Ovary (tissue), 7 donors: ENCODE measurements at regions not wholly inside any gene's neighbourhood (a gene's known extent, or its start where the extent isn't known, plus 50 kb on each side); places are given as distances from the start of the nearest gene placed in this dataset.

ENCODE experiments used
- DNase-seq, 5 donors: peaks; one replicate each; pipeline ENCODE4 v3.0.0-alpha.2; 2019 to 2020
- H3K27ac ChIP-seq, 2 donors: fragments of 200-600 bp; one replicate each; pipeline versions ENCODE4 v1.5.1 to v1.8.0; 2019 to 2022
- H3K27me3 ChIP-seq: fragments of 200-600 bp; one replicate; pipeline ENCODE4 v1.8.0; 2022
- H3K36me3 ChIP-seq: fragments of 200-600 bp; sonication (generic); one replicate; pipeline ENCODE4 v1.5.1; 2019
- H3K4me1 ChIP-seq: one replicate; pipeline ENCODE4 v1.8.1; 2013; ENCODE audit warnings: mild to moderate bottlenecking, moderate library complexity; ENCODE audit not compliant: insufficient read depth
- H3K4me3 ChIP-seq: fragments of 200-600 bp; sonication (generic); one replicate; pipeline ENCODE4 v1.5.1; 2017
- H3K9me3 ChIP-seq, 2 donors: fragments of 200-600 bp in 1 of 2; sonication (generic) in 1 of 2; one replicate each; pipeline versions ENCODE4 v1.5.1 to v1.8.1; 2013 to 2019; ENCODE audit warnings: mild to moderate bottlenecking in 1 of 2, moderate library complexity in 1 of 2
- CTCF ChIP-seq, 3 donors: fragments of 450-650 bp in 2 of 3; fragments of 200-600 bp in 1 of 3; IDR thresholded peaks; one replicate each; pipeline versions ENCODE4 v1.5.1 to v1.8.0; 2016 to 2022; ENCODE audit warnings: antibody characterized with exemption in 3 of 3, mild to moderate bottlenecking in 1 of 3
- EP300 ChIP-seq: sonication (generic); formaldehyde crosslinking; IDR thresholded peaks from one replicate; pipeline ENCODE4 v1.6.1; 2017; ENCODE audit warnings: antibody characterized with exemption
- POLR2A ChIP-seq: fragments of 450-650 bp; IDR thresholded peaks from one replicate; pipeline ENCODE4 v1.6.1; 2017; ENCODE audit warnings: antibody characterized with exemption, mild to moderate bottlenecking, moderate library complexity
- WGBS, 3 donors: extraction: QIAGEN DNeasy Blood & Tissue Kit in 1 of 3; methylation state at CpG; one replicate each; pipeline versions ENCODE4 v1.1.5 to v1.1.7; 2013 to 2017; 5-methylcytosine and 5-hydroxymethylcytosine counted together
- intact Hi-C, 4 donors: fragments of 100-400 bp; cut with DNase I; formaldehyde crosslinking; loops; one replicate each; pipeline versions ENCODE4 v1.11.0 to v1.15.1; 2022 to 2023
- donor health status: DM: no; HTN: no; CAD: no; lungs with moderate emphysema.
- donor health status: DM: no; HTN: no; CAD: no.
- donor health status: Bipolar disorder and iron deficiency.
- donor health status: DM: no; HTN: no; CAD: no.
- donor health status: DM: yes; HTN: yes; CAD: no.

DNA sequence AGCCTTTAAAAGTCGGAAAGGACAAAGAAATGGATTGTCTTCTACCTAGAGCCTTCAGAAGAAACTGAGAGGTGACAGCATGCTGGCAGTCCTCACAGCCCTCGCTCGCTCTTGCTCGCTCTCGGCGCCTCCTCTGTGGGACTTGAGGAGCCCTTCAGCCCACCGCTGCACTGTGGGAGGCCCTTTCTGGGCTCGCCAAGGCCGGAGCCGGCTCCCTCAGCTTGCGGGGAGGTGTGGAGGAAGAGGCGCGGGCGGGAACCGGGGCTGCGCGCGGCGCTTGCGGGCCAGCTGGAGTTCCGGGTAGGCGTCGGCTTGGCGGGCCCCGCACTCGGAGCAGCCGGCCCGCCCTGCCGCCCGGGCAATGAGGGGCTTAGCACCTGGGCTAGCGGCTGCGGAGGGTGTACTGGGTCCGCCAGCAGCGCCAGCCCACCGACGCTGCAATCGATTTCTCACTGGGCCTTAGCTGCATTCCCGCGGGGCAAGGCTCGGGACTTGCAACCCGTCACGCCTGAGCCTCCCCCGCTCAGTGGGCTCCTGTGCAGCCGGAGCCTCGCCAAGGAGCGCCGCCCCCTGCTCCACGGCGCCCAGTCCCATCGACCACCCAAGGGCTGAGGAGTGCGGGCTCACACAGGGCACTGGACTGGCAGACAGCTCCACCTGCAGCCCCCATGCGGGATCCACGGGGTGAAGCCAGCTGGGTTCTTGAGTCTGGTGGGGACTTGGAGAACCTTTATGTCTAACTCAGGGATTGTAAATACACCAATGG is 953.8 kb upstream of the GBE1 start:
- no peak for TF ChIP-seq POLR2A
- H3K4me3 ChIP-seq = no peak overlapping the region
- no peaks in the 10 kb centered on the region for H3K36me3 ChIP-seq
- WGBS, 3 donors = 91 to 96% (median 95%) methylated on average over 48 to 53 of the region's 53 CpGs
- no peaks in the 10 kb centered on the region for H3K27me3 ChIP-seq
- DNase-seq = no peak
- intact Hi-C loops = no loop called here
- no peaks in the 10 kb centered on the region for H3K4me1 ChIP-seq
- H3K9me3 ChIP-seq = no peaks in the 10 kb centered on the region
- no peak overlapping the region for H3K27ac ChIP-seq

- Histone ChIP-seq H3K27me3 (no peaks in the 10 kb centered on the region), H3K4me1 (no peaks in the 10 kb centered on the region), H3K9me3 (no peaks in the 10 kb centered on the region), H3K36me3 (no peaks in the 10 kb centered on the region), H3K27ac (no peak overlapping the region), H3K4me3 (no peak overlapping the region)
- intact Hi-C loops = no loop called here
- 85 to 91% (median 87%) methylated on average over 4 of the region's 4 CpGs for WGBS, 3 donors
- no peak for DNase-seq
- no peak for TF ChIP-seq POLR2A
- no peak for TF ChIP-seq EP300
- TF ChIP-seq CTCF (IDR thresholded peaks at IDR 0.05) = no peak
Measured at GRCh38 chr3:82707035-82707434, 945.6 kb upstream of the GBE1 start.

- no peak for DNase-seq
- Histone ChIP-seq H3K27ac (no peak overlapping the region), H3K27me3 (no peaks in the 10 kb centered on the region), H3K9me3 (no peaks in the 10 kb centered on the region), H3K4me1 (no peaks in the 10 kb centered on the region), H3K4me3 (no peak overlapping the region), H3K36me3 (no peaks in the 10 kb centered on the region)
- intact Hi-C loops = no loop called here
- TF ChIP-seq POLR2A (no peak), EP300 (no peak), CTCF (IDR thresholded peaks at IDR 0.05) (no peak)
- WGBS, 3 donors = 36 to 53% (median 37%) methylated on average over 3 of the region's 3 CpGs
Measured at GRCh38 chr3:82685761-82686160, 924.3 kb upstream of the GBE1 start.

GRCh38 chr3:82676356-82677026 is 915.0 kb upstream of the GBE1 start:
- H3K4me3 ChIP-seq = no peak overlapping the region
- TF ChIP-seq EP300 (no peak), POLR2A (no peak), CTCF (IDR thresholded peaks at IDR 0.05) (no peak)

DNA sequence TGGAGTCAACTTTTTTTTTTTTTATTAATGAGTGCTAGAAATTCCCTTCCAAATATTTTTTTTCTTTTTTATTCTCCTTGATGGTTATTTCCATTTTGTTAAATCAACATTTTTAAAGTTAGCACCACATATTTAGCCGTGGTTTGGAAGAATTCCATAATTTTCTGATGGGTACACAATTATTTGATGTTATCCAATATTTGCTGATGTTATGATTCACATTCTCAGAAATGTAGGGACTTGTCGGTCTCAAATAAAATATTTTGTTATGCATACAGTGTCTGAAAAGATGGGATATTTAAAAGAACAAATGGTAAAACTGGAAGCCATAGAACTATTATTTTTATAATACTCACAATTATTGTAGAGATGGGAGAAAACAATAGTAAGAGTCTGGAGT is 911.5 kb upstream of the GBE1 start:
- Histone ChIP-seq H3K4me3 (no peak overlapping the region), H3K27ac (no peak overlapping the region), H3K9me3 (no peaks in the 10 kb centered on the region), H3K27me3 (no peaks in the 10 kb centered on the region), H3K4me1 (no peaks in the 10 kb centered on the region), H3K36me3 (no peaks in the 10 kb centered on the region)
- no peak for DNase-seq
- WGBS, 3 donors = 25 to 63% (median 32%) methylated on average over 2 of the region's 2 CpGs
- intact Hi-C loops = no loop called here
- TF ChIP-seq POLR2A (no peak), EP300 (no peak), CTCF (IDR thresholded peaks at IDR 0.05) (no peak)

More at GRCh38 chr3:82676356-82677026, 915.0 kb upstream of the GBE1 start:
- Histone ChIP-seq H3K27ac (no peak overlapping the region), H3K4me1 (no peaks in the 10 kb centered on the region), H3K9me3 (no peaks in the 10 kb centered on the region), H3K36me3 (no peaks in the 10 kb centered on the region), H3K27me3 (no peaks in the 10 kb centered on the region)
- intact Hi-C loops = no loop called here
- WGBS, 3 donors = 84 to 86% (median 84%) methylated on average over 1 of the region's 1 CpG
- no peak for DNase-seq
